ENCODE measurements at regions not wholly inside any gene's neighbourhood (a gene's known extent, or its start where the extent isn't known, plus 50 kb on each side); places are given as distances from the start of the nearest gene placed in this dataset.

DNA sequence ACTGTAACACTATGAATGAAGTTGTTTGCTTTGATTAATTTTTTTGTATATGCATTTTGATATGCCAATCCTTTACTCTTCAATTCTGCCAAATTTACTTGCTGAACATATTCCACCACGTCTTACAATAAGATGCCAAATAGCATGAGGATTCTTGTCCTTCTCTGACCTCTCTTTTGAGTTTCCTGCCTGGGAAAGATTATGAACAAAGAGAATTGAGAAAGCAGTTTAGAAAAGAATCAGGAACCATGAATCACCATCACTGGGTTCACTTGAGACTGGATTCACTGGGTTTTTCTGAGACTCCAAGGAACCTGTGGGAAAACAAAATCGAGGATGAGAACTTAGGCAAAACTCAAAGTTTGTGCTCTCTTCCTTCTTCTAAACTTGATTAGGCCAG, 256.5 kb downstream of the CETN3 start:
- TF ChIP-seq POLR2AphosphoS5 (IDR thresholded peaks at IDR 0.05; ENCODE audit: low read depth) (no peak), CTCF (IDR thresholded peaks at IDR 0.05; ENCODE audit: insufficient read depth, low read length) (no peak)
- TF ChIP-seq, protein P1, sequence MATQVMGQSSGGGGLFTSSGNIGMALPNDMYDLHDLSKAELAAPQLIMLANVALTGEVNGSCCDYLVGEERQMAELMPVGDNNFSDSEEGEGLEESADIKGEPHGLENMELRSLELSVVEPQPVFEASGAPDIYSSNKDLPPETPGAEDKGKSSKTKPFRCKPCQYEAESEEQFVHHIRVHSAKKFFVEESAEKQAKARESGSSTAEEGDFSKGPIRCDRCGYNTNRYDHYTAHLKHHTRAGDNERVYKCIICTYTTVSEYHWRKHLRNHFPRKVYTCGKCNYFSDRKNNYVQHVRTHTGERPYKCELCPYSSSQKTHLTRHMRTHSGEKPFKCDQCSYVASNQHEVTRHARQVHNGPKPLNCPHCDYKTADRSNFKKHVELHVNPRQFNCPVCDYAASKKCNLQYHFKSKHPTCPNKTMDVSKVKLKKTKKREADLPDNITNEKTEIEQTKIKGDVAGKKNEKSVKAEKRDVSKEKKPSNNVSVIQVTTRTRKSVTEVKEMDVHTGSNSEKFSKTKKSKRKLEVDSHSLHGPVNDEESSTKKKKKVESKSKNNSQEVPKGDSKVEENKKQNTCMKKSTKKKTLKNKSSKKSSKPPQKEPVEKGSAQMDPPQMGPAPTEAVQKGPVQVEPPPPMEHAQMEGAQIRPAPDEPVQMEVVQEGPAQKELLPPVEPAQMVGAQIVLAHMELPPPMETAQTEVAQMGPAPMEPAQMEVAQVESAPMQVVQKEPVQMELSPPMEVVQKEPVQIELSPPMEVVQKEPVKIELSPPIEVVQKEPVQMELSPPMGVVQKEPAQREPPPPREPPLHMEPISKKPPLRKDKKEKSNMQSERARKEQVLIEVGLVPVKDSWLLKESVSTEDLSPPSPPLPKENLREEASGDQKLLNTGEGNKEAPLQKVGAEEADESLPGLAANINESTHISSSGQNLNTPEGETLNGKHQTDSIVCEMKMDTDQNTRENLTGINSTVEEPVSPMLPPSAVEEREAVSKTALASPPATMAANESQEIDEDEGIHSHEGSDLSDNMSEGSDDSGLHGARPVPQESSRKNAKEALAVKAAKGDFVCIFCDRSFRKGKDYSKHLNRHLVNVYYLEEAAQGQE (IDR thresholded peaks at IDR 0.05; ENCODE audit: insufficient replicate concordance, low read depth) = no peak
